ENCODE measurements at regions not wholly inside any gene's neighbourhood (a gene's known extent, or its start where the extent isn't known, plus 50 kb on each side); places are given as distances from the start of the nearest gene placed in this dataset.

DNA sequence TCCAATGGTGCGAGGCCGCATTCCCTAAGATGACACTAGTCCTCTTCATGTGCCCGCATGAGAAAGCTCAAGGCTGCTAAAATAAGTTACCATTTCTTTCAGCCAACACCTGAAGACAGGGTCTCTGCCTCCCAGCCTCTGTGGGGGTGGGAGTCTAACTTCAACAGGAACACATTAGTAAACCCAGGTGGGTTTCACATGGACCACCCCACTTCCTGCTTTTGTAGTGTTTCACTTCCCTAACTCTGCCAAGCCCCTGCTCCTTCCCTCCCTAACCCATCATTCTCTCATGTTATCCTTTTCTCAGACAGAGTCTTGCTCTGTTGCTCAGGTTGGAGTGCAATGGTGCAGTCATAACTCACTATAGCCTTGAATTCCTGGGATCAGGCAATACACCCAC is 783.6 kb downstream of the UQCRFS1 start:
- TF ChIP-seq, protein P1, sequence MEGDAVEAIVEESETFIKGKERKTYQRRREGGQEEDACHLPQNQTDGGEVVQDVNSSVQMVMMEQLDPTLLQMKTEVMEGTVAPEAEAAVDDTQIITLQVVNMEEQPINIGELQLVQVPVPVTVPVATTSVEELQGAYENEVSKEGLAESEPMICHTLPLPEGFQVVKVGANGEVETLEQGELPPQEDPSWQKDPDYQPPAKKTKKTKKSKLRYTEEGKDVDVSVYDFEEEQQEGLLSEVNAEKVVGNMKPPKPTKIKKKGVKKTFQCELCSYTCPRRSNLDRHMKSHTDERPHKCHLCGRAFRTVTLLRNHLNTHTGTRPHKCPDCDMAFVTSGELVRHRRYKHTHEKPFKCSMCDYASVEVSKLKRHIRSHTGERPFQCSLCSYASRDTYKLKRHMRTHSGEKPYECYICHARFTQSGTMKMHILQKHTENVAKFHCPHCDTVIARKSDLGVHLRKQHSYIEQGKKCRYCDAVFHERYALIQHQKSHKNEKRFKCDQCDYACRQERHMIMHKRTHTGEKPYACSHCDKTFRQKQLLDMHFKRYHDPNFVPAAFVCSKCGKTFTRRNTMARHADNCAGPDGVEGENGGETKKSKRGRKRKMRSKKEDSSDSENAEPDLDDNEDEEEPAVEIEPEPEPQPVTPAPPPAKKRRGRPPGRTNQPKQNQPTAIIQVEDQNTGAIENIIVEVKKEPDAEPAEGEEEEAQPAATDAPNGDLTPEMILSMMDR (IDR thresholded peaks at IDR 0.05; ENCODE audit: insufficient read depth, low read length), result no peak
- TF ChIP-seq POLR2AphosphoS5 (IDR thresholded peaks at IDR 0.05; ENCODE audit: low read depth), result no peak
- TF ChIP-seq, protein P2, sequence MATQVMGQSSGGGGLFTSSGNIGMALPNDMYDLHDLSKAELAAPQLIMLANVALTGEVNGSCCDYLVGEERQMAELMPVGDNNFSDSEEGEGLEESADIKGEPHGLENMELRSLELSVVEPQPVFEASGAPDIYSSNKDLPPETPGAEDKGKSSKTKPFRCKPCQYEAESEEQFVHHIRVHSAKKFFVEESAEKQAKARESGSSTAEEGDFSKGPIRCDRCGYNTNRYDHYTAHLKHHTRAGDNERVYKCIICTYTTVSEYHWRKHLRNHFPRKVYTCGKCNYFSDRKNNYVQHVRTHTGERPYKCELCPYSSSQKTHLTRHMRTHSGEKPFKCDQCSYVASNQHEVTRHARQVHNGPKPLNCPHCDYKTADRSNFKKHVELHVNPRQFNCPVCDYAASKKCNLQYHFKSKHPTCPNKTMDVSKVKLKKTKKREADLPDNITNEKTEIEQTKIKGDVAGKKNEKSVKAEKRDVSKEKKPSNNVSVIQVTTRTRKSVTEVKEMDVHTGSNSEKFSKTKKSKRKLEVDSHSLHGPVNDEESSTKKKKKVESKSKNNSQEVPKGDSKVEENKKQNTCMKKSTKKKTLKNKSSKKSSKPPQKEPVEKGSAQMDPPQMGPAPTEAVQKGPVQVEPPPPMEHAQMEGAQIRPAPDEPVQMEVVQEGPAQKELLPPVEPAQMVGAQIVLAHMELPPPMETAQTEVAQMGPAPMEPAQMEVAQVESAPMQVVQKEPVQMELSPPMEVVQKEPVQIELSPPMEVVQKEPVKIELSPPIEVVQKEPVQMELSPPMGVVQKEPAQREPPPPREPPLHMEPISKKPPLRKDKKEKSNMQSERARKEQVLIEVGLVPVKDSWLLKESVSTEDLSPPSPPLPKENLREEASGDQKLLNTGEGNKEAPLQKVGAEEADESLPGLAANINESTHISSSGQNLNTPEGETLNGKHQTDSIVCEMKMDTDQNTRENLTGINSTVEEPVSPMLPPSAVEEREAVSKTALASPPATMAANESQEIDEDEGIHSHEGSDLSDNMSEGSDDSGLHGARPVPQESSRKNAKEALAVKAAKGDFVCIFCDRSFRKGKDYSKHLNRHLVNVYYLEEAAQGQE (IDR thresholded peaks at IDR 0.05; ENCODE audit: insufficient replicate concordance, low read depth), result no peak
- TF ChIP-seq GABPA (IDR thresholded peaks at IDR 0.05; ENCODE audit: low read depth), result no peak
- no peak for TF ChIP-seq SPI1 (IDR thresholded peaks at IDR 0.05; ENCODE audit: borderline replicate concordance, low read depth)
